GM18861 (cell line): ENCODE measurements at regions not wholly inside any gene's neighbourhood (a gene's known extent, or its start where the extent isn't known, plus 50 kb on each side); places are given as distances from the start of the nearest gene placed in this dataset.

Experiments
- ATAC-seq: cut with Tn5 transposase; IDR thresholded peaks from one replicate; pipeline ENCODE4 v1.9.1; 2021; ENCODE audit not compliant: unreplicated experiment

DNA sequence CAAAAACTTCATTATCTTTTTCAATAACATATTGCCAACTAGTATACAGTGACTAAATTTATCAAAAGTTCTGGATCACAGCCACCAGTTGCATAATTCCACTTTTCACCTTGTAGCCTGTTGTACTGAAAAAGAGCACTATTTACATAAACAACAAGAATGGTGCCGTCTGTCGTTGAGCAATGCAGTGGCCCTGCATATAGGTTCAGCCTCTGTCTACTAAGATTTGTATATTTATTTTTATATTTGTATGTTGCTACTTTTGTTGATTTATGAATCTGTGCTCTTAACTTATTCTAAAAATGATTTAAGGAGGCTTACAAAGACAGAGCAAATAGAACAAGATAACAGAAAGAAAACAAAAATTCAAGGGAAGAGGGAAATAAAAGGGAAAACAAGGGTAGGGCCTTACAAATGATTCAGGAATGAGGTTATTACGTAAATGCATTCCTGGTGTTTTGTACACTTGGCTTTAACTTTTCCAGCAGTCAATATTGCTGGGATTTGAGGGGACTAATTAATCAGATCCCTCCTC, 257.6 kb upstream of the STT3B start:
- ATAC-seq: no peak

DNA sequence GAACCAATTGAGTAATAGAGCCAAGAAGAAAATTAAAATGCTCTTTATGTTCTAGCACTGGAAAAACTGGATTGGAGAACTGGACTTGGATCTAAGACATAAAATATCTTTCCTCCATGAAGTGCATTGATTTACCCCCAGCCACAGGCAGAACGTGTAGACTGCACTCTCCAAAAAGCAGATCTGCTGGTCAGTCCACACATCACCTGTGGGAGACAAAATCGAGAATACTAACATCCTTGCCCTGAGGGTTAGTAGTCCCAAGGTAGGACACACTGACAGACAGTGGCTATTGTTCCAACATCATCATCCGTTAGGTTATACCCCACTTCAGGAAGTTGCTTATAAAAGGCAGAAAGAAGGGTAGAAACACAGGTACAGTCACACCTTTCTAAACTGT, 257.1 kb upstream of the STT3B start:
- no peak for ATAC-seq

DNA sequence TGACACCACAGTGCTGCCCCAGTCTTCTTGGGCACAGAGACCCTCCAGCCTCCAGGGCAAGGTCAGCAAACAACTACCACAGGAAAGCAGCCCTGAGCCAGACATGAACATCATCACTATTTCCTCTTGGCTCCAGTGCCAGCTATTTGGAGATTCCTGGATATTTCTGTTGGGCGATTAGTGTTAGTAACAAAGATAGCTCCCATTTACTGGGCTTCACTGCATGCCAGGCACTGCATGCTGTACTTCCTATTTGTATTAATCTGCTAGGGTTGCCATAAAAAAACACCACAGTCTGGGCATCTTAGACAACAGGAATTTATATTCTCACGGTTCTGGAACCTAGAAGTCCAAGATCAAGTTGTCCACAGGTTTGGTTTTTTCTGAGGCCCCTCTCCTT, 255.1 kb upstream of the STT3B start:
- ATAC-seq: no peak

- ATAC-seq: no peak
Measured at GRCh38 chr3:31278532-31278931, 254.2 kb upstream of the STT3B start.

DNA sequence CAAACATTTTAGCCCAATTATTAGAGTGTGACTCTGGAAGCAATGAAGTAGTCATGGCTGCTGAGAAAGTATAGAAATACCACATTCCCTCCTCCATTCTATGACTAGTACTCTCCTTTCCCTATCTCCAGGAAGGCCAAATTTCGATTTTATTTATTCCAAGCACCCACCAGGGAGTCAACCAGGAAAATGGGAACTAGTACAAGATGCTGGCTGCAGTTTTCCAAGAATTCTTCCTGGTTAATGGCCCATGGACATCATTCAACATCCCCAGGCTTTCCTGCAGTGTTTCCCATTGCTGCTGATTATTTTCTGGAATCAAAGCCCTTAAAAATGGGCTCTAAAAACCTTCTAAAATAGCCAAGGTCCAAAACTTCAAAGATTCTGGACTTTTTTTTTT, 247.9 kb upstream of the STT3B start:
- no peak for ATAC-seq

- ATAC-seq: no peak
Measured at GRCh38 chr3:31285833-31286486, 246.8 kb upstream of the STT3B start.

DNA sequence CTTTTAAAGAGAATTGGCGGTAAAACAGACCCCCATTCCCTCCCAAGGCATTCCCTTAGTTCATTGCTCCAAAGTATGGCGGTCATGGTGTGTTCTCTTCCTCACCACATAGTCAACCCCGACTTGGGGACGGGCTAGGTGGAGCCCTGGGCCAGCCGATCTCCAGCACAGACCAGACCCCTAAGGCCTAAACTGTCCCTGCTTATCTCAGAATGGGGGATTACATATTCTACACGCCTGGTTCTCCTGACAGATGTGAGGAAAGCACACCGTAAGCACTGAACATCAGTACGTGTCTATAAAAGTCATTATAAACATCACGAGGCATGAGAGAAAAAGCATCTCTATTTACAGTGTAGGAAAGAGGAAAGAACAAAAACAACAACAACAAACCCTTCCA, 244.5 kb upstream of the STT3B start:
- ATAC-seq: no peak

GRCh38 chr3:31288641-31289100, 244.1 kb upstream of the STT3B start:
- ATAC-seq: no peak

- ATAC-seq: no peak
Measured at GRCh38 chr3:31289584-31289983, 243.1 kb upstream of the STT3B start.

GRCh38 chr3:31290046-31290445, 242.7 kb upstream of the STT3B start:
- ATAC-seq: no peak

GRCh38 chr3:31291818-31292217, 240.9 kb upstream of the STT3B start:
- ATAC-seq: no peak

GRCh38 chr3:31294430-31295149, 238.1 kb upstream of the STT3B start:
- no peak for ATAC-seq

DNA sequence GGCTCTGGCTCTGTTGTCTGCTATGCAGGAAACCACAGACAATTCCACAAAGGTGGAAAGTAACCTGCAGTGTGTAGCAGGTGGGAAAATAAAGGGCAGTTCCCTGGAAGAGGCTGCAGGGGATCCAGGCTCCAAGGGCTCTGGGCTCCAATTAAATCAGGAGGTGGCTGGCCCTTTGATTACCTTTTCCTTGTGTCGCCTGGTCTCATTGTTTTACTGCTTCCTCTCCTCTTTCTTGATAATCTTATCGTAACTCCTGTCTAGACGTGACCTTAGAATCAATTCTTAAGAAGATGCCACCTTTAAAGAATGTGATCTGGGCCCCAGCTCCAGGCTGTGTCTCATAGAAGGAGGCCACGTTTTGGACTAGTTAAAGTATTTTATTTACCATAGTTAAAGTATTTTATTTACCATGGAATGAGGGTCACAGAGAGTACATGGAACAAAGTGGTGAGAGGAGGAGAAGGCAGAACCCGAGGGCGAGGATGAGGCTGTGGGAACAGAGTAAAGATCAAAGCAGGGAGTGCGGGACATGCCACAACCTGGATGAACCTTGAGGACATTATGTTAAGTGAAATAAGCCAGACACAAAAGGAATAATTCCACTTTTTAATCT, 237.5 kb upstream of the STT3B start:
- ATAC-seq: no peak

DNA sequence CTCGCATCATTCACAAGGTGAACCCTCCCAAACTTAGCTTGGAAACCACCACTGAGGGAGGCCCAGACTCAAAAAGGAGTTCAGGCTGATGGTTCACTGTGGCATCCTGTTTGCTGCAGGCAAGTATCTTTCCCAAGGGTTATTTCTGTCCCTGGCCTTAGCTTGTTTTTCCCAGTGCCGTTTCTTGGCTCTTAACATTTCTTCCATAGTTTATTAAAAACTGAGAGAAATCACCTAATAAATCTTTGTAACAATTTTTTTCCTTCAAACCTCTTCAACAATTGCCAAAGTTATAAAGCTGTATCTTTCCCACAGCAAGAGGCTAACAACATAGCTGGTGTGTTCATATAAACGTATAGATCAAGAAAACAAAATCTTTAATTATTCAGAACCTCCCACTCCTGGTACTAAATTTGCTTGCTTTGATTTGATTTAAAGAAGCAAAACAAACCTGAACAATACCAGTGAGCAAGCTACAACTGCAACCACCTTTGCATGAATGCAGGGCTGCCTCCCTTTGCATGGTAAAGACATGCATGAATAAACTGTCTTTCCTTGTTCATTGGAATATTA, 234.9 kb upstream of the STT3B start:
- no peak for ATAC-seq

DNA sequence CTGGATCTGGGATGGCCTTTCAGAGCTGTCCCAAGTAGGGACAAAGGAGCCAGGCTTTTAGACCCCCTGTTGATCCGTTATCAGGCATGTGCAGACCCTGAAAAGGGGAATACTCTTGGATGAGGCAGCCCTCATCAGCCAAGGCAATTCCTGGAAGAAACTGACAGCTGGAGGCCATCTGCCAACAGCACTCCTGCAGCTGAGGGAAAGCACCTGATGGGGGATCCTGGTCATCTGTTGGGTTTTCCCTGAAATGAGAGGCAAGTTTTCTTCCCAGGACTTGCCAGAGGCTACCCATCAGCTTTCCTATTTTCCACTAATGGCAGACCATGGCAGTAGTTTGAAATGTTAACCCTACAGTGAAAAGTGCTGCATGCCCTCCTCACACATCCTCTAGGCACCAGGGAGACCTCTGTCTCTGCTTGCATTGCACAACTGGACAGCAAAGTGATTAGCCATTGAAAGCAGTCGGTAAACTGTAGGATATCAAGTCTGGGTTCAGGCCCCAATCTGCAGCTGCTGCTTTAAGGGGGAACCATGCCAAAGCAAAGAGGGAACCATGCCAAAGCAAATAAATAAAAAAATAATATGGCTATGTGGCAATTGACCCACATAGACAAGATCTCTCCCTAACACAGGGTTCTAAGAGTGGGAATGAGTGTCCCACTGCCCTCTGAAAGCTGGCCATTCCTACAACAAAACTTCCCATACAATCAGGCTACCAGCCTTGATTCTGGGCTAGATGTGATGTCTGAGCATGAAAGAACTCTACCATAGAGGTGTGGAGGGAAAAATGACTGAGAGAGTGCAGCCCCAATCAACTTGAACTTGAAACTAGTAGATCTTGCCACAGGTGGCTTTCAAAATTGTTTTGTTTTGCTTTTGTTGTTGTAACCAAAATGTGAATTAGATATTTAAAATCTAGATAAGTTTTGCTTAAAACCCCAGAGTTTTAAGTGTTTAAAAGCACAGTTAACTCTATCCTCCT, 232.0 kb upstream of the STT3B start:
- no peak for ATAC-seq

GRCh38 chr3:31302343-31302742, 230.4 kb upstream of the STT3B start:
- ATAC-seq: no peak

GRCh38 chr3:31305340-31305739, 227.4 kb upstream of the STT3B start:
- no peak for ATAC-seq

DNA sequence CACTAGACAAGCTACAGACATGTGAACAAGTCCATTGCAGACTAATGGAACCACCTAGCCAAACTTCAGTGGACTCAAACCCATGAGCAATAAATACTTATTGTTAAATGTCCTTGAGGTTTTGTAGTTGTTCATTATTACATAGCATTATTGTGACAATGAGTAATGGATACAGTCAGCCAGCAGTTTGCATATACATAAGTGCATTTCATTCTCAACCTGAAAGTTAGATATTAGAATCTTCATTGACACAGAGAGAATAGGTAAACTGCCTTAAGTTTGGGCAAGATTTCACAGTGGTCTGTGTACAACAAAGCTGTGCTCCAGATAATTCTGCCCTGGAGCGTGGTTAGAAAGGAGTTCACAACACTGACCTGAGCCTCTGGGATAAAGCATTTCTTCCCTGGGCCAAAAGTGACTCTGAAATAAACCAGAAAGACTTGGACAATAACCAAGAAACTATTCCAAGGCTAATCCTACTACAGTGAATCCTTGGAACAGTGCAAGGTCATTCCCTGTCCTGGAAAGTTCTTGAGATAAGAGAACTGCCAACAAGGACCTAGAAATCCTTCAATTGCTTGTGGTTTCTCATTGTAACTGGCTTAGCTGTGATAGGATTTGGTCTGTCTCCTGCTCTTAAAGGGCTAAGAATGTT, 225.5 kb upstream of the STT3B start:
- no peak for ATAC-seq

DNA sequence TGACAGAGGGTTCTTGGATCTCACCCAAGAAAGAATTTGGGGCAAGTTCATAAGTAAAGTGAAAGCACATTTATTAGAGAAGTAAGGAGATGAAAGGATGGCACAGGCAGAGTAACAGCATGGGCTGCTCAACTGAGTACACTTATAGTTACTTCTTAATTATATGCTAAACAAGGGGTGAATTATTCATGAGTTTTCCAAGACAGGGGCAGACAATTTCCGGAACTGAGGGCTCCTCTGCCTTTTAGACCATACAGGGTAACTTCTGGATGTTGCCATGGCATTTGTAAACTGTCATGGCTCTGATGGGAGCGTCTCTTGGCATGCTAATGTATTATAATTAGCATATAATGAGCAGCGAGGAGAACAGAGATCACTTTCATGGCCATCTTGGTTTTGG, 221.2 kb upstream of the STT3B start:
- no peak for ATAC-seq

DNA sequence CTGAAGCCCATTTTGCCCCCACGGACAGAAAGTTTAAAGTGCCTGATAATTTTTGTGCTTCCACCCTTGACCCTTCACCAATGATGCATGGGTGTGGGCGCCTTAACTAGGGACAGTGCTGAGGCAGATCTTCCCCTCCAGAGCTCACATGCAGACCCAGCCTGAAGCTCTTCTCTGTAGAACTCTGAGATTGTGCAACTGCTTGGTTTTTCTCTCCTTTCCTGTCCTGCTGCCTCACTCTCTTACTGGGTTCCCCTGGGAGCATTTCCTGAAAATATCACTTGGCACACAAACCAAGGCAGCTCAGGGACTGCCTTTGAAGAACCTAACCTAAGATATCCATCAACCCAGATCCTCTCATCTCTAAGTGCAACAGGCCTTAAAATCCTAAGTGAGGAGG, 220.3 kb upstream of the STT3B start:
- ATAC-seq: no peak
